GM12873 (cell line): ENCODE measurements at regions not wholly inside any gene's neighbourhood (a gene's known extent, or its start where the extent isn't known, plus 50 kb on each side); places are given as distances from the start of the nearest gene placed in this dataset.

Source experiments
- CTCF ChIP-seq: IDR thresholded peaks from 2 replicates; pipeline ENCODE4 v1.5.1; 2012; ENCODE audit warnings: low read depth, mild to moderate bottlenecking, moderate library complexity, low read length, control low read depth; ENCODE audit not compliant: insufficient read depth; ENCODE audit errors: missing control alignments

GRCh38 chr5:2135833-2136232, 253.1 kb upstream of the IRX4 start:
- no peak for TF ChIP-seq CTCF

DNA sequence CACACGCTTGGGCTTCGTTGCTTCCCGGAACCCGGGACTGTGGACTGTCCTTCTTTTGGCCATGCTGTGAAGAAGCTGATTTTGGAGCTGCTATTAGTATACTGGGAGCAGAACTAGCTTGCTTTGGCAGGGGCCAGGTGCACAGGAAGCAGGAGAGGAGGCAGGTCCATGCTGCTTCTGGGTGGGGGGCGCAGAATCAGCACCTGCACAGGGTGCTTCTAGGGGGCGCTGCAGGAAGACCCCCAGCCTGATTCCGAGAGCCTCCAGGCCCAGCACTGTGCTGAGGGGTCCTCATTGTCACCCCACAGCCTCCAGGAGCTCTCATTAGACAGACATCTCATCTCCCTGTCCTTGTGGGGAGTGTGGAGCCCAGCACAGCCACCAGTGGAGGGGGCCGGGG, 252.6 kb upstream of the IRX4 start:
- TF ChIP-seq CTCF, result no peak

DNA sequence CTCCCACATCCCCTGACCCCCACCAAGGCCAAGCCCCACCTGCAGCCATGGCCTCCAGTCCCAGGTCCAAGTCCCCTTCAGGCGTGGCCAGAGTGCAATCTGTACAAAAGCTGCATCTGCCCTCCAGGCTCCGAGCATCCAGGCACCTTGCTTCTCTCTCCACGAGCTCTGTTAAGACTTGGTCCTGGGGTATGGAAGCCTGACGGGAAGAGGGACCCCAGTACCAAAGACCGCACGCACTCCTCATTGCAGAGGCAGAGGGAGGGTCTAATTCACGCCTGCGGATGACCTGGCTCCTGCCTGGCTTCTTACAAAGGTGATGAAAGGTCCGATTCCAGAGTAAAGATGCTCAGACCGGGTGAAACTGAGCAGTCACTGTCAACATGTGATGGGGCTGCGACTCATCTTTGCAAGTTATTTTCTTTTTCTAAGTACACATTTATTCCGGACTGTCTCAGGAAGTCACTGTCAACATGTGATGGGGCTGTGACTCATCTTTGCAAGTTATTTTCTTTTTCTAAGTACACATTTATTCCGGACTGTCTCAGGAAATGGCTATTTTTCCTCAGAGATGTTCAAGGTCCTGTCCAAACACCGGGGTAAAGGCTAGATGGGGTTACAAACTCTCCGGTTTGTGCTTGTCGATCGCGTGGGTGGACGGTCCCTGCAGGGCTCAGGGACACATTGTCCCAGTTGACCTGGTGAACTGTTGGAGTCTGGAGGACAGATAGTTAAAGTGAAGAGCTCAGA, 252.0 kb upstream of the IRX4 start:
- no peak for TF ChIP-seq CTCF

- no peak for TF ChIP-seq CTCF
These were observed 251.2 kb upstream of the IRX4 start for GRCh38 chr5:2133936-2134335.

DNA sequence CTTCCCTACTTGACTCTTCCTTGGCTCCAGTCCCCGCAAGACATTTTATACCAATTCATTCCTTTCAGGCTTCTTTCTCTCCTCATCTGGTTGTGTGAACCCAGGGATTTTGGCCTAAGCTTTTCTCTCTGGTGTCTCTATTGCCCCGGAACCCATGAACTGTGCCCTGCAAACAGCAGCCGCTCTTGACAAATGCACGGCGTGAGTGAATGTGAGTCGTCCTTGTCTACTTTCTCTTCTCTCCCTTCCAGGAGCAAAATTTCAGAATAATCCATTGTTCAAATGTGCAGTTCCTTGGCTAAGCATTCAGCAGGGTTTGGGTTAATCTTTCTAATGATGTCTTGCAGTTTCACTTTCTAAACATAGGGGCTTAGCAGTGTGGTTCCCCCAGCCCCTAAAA, 250.4 kb upstream of the IRX4 start:
- TF ChIP-seq CTCF, result no peak

- no peak for TF ChIP-seq CTCF
These were observed 249.7 kb upstream of the IRX4 start for GRCh38 chr5:2132497-2132847.

DNA sequence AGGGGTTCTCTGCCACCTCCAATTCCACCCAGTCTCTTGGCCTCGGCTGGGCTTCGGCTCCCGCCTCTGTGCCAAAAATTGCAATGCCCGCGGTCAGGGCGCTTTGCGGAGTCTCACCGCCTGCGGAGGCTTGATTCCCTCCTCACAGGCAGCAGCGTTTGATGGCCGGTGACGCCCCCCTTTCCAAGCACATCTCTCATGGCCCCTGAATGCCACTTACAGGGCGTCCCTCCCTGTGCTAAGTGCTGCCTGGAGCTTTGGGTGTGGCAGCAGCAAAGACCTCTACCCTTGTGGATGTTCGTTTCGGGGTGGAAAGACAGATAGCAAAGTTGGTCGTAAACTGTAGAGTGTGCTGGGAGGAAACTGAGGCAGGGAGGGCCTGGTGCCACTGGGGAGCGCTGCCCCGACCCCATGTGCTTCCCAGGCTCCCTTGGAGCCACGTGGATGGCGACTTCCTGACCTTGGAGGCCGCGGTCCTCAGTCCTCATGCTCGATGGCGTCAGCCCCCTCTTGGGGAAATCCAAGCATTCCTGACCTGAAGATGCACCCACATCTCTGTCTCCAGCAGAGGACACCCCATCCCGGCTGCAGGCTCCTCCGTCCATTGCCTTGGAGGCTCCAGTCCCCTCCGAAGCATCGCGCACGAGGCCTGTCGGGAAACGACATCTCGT, 249.2 kb upstream of the IRX4 start:
- TF ChIP-seq CTCF, result no peak
